Right cardiac atrium (tissue), 5 donors: ENCODE measurements at regions not wholly inside any gene's neighbourhood (a gene's known extent, or its start where the extent isn't known, plus 50 kb on each side); places are given as distances from the start of the nearest gene placed in this dataset.

Source experiments
- ATAC-seq, 2 donors: fragments of 200-7000 bp; cut with Tn5 transposase; one replicate each; pipeline versions ENCODE4 v1.8.0 to v1.9.1; 2020; ENCODE audit warnings: moderate library complexity in 2 of 2, mild to moderate bottlenecking in 1 of 2
- DNase-seq, 3 donors: peaks; one replicate each; pipeline ENCODE4 v3.0.0-alpha.2; 2020
- H3K27ac ChIP-seq: one replicate; pipeline ENCODE4 v1.5.1; 2013; ENCODE audit warnings: mild to moderate bottlenecking, low read length, control low read depth, moderate library complexity
- H3K27me3 ChIP-seq: one replicate; pipeline ENCODE4 v1.6.1; 2013; ENCODE audit not compliant: control insufficient read depth, insufficient read depth
- H3K4me1 ChIP-seq: one replicate; pipeline ENCODE4 v1.6.1; 2013; ENCODE audit warnings: low read length; ENCODE audit not compliant: control insufficient read depth, insufficient read depth
- H3K4me3 ChIP-seq: one replicate; pipeline ENCODE4 v1.5.1; 2013; ENCODE audit warnings: low read length, control low read depth
- H3K9me3 ChIP-seq: one replicate; pipeline ENCODE4 v1.6.1; 2013; ENCODE audit warnings: low read length; ENCODE audit not compliant: control insufficient read depth
- WGBS: extraction: QIAGEN DNeasy Blood & Tissue Kit; methylation state at CpG from one replicate; pipeline ENCODE4 v1.1.7; 2013; 5-methylcytosine and 5-hydroxymethylcytosine counted together
- intact Hi-C, 4 donors: fragments of 100-400 bp; cut with DNase I; formaldehyde crosslinking; loops; one replicate each; pipeline versions ENCODE4 v1.11.0 to v1.14.0; 2022 to 2023
- donor health status: healthy with polysubstance abuse.
- donor health status: DM: no; HTN: yes; CAD: no.
- donor health status: DM: no; HTN: no; CAD: no.
- donor health status: DM: no; HTN: yes; CAD: no; lungs with severe emphysema.
- donor health status: DM: yes; HTN: yes; CAD: no.

DNA sequence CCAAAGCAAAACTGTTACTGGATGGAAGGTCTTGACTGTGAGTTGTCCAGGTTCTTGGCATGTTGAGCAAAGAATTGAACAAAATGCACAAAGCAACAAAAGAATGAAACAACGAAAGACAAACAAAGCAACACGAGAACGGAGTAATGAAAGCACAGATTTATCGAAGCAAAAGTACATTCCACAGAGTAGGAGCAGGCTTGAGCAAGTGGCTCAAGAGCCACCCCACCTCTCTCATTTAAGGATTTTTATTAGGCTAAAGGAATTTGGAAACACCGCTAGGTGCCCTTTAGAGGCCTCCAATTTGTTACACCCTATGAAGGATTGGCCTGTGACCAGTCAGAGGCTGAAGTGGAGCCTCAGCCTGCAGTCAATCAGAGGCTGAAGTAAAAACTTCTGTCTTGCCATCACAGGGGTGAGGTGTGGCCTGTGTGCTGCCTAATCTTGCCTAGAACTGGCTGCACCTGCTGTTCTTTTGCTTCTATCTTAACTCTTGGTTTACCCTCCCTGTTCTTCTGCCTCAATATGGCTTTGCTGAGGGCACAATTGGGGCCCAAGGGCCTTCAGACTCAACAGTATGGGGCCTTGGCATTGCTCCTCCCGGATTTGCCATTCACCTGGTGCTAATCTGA, 59.4 kb upstream of the FTH1 start:
- H3K9me3 ChIP-seq, result no peaks in the 10 kb centered on the region
- DNase-seq (no peak), ATAC-seq (no peak)
- no peak overlapping the region for H3K27ac ChIP-seq
- no peak overlapping the region for H3K4me3 ChIP-seq
- H3K27me3 ChIP-seq, result no peaks in the 10 kb centered on the region
- WGBS, result 97% methylated on average over 6 of the region's 6 CpGs
- H3K4me1 ChIP-seq, result no peaks in the 10 kb centered on the region
- intact Hi-C loops, result loop anchor here in 1 of 4 donors (10.0 kb wide), 1 partner anchor 52 kb away; no protein-coding TSS in a partner anchor

DNA sequence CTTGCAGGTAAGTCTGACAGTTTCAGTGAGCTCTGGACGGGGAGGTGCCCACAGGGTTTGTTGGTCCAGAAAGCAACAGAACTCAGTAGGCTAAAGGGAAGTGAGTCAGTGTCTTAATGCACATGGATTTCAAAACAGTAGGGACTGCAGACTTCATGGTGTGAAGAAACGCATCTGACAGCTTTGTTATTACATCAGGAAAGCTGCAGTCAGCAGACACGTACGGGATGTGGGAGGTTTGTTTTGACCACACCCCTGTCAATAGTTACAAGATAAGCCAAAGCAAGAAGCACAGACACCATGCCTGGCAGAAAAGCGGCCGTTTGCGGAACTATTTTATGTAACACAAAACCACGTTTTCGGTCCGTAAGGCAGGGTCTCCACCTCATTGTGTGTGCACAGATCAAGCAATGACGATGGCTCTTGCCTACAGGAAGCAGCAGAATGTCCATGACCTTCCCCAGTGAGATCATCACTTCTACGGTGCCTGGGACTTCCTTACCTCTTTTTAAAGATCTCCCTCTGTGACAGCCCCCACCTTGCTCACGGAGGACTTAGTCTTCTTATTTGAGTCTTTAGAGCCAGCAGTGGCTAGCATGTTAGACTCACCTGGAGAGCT, 58.2 kb upstream of the FTH1 start:
- peak overlapping the region; percentile 55 for H3K27ac ChIP-seq
- H3K4me3 ChIP-seq, result no peak overlapping the region
- 12% methylated on average over 13 of the region's 13 CpGs for WGBS
- no peaks in the 10 kb centered on the region for H3K27me3 ChIP-seq
- ATAC-seq (peak; percentile 94 to 97), DNase-seq (peak; percentile 72 to 76 (median 75))
- intact Hi-C loops, result loop anchor here in 1 of 4 donors (10.0 kb wide), 1 partner anchor 51 kb away; no protein-coding TSS in a partner anchor
- H3K4me1 ChIP-seq, result no peaks in the 10 kb centered on the region
- H3K9me3 ChIP-seq, result no peaks in the 10 kb centered on the region

DNA sequence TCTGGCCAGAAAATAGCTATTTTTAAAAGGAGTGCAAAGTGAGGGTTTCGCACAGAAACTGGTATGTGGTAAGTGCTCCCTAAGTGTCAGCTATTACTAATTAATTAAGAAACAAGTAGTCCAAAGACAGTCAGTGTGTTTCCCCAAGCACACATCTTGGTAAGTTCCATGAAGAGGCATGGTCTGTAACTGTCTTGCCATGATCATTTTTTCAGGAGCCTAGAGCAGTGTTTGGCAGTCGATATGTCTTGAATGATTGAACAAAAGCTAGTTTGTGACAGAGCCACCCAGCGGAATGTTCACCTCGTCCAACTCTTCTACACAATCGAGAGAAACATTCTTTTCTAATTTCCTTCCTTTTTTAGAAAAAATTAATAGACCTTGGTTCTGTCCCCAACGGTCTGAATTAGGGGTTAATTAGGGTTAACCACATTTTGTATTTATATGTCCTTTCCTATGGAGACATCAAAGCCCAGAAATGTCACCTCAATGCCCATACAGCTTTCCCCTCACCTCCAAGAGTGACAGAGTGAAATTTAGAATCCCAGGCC, 57.6 kb upstream of the FTH1 start:
- peak in 1 of 2 donors; percentile 3 for ATAC-seq
- intact Hi-C loops, result loop anchor here in 1 of 4 donors (10.0 kb wide), 1 partner anchor 50 kb away; no protein-coding TSS in a partner anchor
- Histone ChIP-seq H3K4me1 (no peaks in the 10 kb centered on the region), H3K9me3 (no peaks in the 10 kb centered on the region), H3K27ac (peak overlapping the region; percentile 55), H3K4me3 (no peak overlapping the region), H3K27me3 (no peaks in the 10 kb centered on the region)
- no peak for DNase-seq
- WGBS, result 54% methylated on average over 6 of the region's 6 CpGs

DNA sequence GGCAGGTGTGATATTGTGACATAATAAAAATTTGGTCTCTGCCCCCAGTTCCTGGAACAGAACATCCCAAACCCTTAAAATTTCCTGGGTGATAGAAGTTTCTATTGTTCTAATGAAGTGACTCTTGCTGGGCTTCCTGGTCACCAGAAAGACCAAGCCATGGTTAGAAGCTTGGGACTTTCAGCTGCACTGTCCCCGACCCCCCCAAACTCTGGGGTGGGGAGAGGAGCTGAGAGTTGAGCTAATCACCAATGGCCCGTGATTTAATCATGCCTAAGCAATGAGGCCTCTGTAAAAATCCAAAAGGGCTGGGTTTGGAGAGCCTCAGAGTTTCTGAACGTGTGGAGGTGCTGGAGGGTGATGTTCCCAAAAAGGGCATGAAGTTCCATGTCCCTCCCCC, 54.8 kb upstream of the FTH1 start:
- WGBS, result 76% methylated on average over 3 of the region's 3 CpGs
- Histone ChIP-seq H3K9me3 (no peaks in the 10 kb centered on the region), H3K27me3 (no peaks in the 10 kb centered on the region), H3K4me1 (no peaks in the 10 kb centered on the region), H3K4me3 (no peak overlapping the region), H3K27ac (no peak overlapping the region)
- DNase-seq (no peak), ATAC-seq (no peak)
- intact Hi-C loops, result loop anchor here in 1 of 4 donors (10.0 kb wide), 1 partner anchor 47 kb away; no protein-coding TSS in a partner anchor

DNA sequence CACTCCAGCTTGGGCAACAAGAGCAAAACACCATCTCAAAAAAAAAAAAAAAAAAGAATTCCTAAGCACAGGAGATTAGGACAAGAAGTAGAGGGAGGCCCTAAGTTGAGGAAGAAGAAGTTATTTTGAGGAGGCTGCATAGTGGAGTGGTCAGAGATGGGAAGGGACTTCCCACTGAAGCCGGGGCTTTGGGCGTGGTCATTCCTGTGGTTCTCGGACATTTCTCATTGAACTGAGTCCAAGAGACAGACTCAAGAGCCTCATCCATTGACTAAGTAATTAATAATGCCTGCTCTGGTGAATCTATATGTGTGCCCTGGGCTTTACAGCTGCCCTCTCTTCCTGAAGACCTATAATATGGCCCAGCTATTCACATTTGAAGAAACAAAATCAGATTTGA, 53.2 kb upstream of the FTH1 start:
- Histone ChIP-seq H3K4me3 (no peak overlapping the region), H3K27ac (no peak overlapping the region), H3K27me3 (no peaks in the 10 kb centered on the region), H3K9me3 (no peaks in the 10 kb centered on the region), H3K4me1 (no peaks in the 10 kb centered on the region)
- intact Hi-C loops, result loop anchor here in 1 of 4 donors (10.0 kb wide), 1 partner anchor 46 kb away; no protein-coding TSS in a partner anchor
- ATAC-seq (no peak), DNase-seq (peak in 1 of 3 donors; percentile 26)
- WGBS, result 68% methylated on average over 3 of the region's 3 CpGs

DNA sequence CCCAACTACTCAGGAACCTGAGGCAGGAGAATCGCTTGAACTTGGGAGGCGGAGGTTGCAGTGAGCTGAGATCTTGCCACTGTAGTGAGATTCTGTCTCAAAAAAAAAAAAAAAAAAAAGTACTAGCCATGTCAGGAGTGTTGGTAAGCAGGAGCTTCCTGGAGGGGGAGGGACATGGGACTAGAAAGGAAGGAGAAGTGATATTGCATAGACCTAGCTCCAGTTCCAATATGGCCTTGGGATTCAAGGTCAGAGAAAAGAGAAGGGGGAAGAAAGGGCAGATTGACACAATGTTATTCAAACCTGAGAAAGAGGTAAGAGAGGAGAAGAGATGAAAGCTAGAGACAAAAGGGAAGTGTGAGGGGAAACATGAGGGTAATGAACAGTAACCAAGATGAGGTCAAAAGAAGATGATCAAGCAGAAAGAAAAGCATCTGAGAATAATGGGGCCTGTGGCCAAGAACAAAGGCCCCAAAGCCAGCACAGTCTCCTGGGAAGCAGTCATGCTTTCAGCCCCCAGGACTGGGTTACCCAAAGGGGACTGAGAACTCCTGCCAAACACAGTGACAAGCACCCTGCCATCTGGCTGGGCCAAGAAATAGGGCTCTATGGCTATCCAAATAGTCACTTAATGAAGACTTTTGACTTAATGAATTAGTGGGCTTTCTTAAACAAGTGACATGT, 51.7 kb upstream of the FTH1 start:
- no peaks in the 10 kb centered on the region for H3K9me3 ChIP-seq
- no peaks in the 10 kb centered on the region for H3K27me3 ChIP-seq
- intact Hi-C loops, result no loop called here
- H3K27ac ChIP-seq, result no peak overlapping the region
- no peak for DNase-seq
- no peak overlapping the region for H3K4me3 ChIP-seq
- no peaks in the 10 kb centered on the region for H3K4me1 ChIP-seq
- no peak for ATAC-seq
- WGBS, result 96% methylated on average over 2 of the region's 2 CpGs

DNA sequence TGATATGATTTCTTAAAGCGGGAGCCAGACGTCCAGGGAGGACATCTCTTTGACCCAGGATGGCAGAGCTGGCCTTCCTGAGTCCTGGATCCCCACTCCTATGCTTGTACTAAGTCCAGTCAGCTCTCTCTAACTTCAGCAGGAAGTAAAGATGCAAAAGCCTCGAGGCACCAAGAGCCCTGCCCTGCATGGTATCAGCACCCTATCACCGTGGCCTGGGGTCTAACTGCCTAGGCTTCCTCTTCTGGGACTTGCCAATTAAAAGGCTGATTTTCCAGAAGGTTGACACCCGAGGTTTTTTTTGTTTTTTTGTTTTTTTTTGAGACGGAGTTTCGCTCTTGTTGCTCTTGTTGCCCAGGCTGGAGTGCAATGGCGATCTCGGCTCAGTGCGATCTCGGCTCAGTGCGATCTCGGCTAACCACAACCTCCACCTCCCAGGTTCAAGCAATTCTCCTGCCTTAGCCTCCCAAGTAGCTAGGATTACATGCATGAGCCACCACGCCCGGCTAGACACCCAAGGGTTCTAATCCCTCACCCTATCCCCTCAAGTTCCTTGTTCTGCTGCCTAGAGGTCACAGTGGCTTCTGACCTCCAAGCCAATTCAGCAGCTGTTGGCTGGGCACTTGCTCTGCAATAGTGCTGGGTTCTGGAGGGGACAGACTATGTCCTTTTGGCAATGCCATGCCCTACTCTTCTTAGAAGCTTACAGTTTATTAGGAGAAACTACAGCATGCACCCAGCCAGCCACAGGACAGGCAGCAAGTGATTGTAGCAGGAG, 50.6 kb upstream of the FTH1 start:
- Histone ChIP-seq H3K4me1 (no peaks in the 10 kb centered on the region), H3K27me3 (no peaks in the 10 kb centered on the region), H3K9me3 (no peaks in the 10 kb centered on the region), H3K27ac (no peak overlapping the region), H3K4me3 (no peak overlapping the region)
- DNase-seq (no peak), ATAC-seq (no peak)
- WGBS, result 87% methylated on average over 15 of the region's 15 CpGs
- intact Hi-C loops, result no loop called here
